Tibial artery (tissue), 4 donors: ENCODE measurements at regions not wholly inside any gene's neighbourhood (a gene's known extent, or its start where the extent isn't known, plus 50 kb on each side); places are given as distances from the start of the nearest gene placed in this dataset.

Source experiments
- DNase-seq, 2 donors: peaks; one replicate each; pipeline ENCODE4 v3.0.0-alpha.2; 2019
- H3K27ac ChIP-seq, 2 donors: fragments of 200-600 bp; sonication (generic) in 1 of 2; 1 replicate in 1 of 2; 2 replicates in 1 of 2; pipeline ENCODE4 v1.5.1; 2018 to 2019; ENCODE audit warnings: mild to moderate bottlenecking in 1 of 2
- H3K27me3 ChIP-seq, 2 donors: fragments of 200-600 bp; sonication (generic) in 1 of 2; one replicate each; pipeline versions ENCODE4 v1.5.1 to v1.6.0; 2016 to 2019
- H3K36me3 ChIP-seq, 3 donors: fragments of 200-600 bp; sonication (generic) in 2 of 3; one replicate each; pipeline ENCODE4 v1.5.1; 2016 to 2019; ENCODE audit warnings: mild to moderate bottlenecking in 2 of 3
- H3K4me1 ChIP-seq, 4 donors: fragments of 200-600 bp; sonication (generic) in 2 of 4; 1 replicate in 3 of 4; 2 replicates in 1 of 4; pipeline ENCODE4 v1.5.1; 2016 to 2019
- H3K4me3 ChIP-seq, 2 donors: fragments of 200-600 bp; sonication (generic) in 1 of 2; 1 replicate in 1 of 2; 2 replicates in 1 of 2; pipeline ENCODE4 v1.5.1; 2018 to 2019; ENCODE audit warnings: mild to moderate bottlenecking in 2 of 2
- H3K9me3 ChIP-seq, 3 donors: fragments of 200-600 bp; sonication (generic) in 1 of 3; one replicate each; pipeline ENCODE4 v1.5.1; 2016 to 2019
- intact Hi-C: fragments of 100-400 bp; cut with DNase I; formaldehyde crosslinking; loops from one replicate; pipeline ENCODE4 v1.15.0; 2023; ENCODE audit warnings: low total_unique reads
- TF ChIP-seq, protein P1 (sequence below), 2 experiments: fragments of 200-600 bp in 1 of 2; fragments of 450-650 bp in 1 of 2; IDR thresholded peaks; one replicate each; pipeline ENCODE4 v1.5.1; 2017 to 2019; ENCODE audit warnings: antibody characterized with exemption in 2 of 2, mild to moderate bottlenecking in 1 of 2, moderate library complexity in 1 of 2

DNA sequence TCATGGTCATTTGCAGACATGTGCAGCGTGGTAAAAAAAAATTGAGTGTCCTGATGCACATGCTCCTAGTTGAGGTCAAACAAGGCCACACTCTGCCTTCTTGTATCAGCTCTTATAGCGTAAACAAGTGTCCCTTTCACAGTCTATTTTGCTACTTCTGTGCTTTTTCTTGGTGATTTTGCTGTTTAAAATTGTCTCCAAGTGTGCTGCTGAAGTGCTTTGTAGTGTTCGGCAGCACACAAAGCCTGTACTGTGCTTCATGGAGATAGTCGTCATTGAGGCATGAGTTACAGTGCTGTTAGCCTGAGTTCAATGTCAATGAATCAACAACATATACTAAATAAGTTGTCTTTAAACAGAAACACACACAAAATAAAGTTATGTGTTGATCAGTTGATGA, 690.4 kb upstream of the MEF2C start:
- intact Hi-C loops: no loop called here
- no peaks in the 10 kb centered on the region for H3K4me1 ChIP-seq
- no peak for DNase-seq
- no peak overlapping the region for H3K4me3 ChIP-seq
- no peaks in the 10 kb centered on the region for H3K36me3 ChIP-seq
- H3K27me3 ChIP-seq: no peaks in the 10 kb centered on the region
- H3K9me3 ChIP-seq: no peaks in the 10 kb centered on the region
- TF ChIP-seq, protein P1, sequence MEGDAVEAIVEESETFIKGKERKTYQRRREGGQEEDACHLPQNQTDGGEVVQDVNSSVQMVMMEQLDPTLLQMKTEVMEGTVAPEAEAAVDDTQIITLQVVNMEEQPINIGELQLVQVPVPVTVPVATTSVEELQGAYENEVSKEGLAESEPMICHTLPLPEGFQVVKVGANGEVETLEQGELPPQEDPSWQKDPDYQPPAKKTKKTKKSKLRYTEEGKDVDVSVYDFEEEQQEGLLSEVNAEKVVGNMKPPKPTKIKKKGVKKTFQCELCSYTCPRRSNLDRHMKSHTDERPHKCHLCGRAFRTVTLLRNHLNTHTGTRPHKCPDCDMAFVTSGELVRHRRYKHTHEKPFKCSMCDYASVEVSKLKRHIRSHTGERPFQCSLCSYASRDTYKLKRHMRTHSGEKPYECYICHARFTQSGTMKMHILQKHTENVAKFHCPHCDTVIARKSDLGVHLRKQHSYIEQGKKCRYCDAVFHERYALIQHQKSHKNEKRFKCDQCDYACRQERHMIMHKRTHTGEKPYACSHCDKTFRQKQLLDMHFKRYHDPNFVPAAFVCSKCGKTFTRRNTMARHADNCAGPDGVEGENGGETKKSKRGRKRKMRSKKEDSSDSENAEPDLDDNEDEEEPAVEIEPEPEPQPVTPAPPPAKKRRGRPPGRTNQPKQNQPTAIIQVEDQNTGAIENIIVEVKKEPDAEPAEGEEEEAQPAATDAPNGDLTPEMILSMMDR (IDR thresholded peaks at IDR 0.05): no peak
- no peak overlapping the region for H3K27ac ChIP-seq

DNA sequence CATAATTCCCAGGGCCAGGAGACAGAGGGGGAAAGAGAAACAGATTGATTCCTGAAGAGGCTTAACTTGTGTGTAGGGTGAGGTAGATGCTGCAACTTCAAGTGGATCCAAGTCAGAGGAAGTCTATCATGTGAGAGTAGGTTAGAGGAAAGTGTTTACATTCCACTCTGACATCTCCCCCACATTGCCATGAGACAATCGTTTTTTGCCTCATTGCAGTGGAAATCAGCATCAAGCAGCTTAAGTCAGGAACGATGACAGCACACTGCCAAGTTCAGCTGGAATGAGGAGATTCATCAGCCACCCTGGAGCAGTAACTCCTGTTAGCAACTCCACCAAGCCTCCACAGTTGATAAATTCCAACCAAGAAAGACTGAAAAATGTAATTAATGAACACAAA, 689.7 kb upstream of the MEF2C start:
- no peak for DNase-seq
- intact Hi-C loops: no loop called here
- no peaks in the 10 kb centered on the region for H3K9me3 ChIP-seq
- H3K27me3 ChIP-seq: no peaks in the 10 kb centered on the region
- H3K4me3 ChIP-seq: no peak overlapping the region
- no peaks in the 10 kb centered on the region for H3K4me1 ChIP-seq
- H3K36me3 ChIP-seq: no peaks in the 10 kb centered on the region
- TF ChIP-seq, protein P1 (IDR thresholded peaks at IDR 0.05): no peak
- H3K27ac ChIP-seq: no peak overlapping the region

DNA sequence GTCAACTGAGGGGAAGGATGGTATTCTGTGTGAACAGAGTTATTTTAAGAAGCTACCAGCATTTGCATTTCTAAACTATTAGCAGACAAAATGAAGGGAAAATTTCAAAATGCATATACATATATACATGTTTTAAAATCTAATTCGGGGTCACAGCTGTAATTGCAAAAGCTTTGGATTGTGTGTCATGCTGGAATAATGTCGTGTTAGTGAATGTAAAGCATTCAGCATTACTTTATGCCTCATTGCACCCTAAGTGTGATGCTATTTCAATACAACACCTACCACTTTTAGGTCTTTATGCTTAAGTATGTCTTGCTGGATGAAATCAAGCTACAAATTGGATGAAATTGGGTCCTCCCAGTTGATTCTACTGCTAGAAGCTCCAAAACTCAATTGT, 687.6 kb upstream of the MEF2C start:
- intact Hi-C loops: no loop called here
- H3K9me3 ChIP-seq: no peaks in the 10 kb centered on the region
- no peaks in the 10 kb centered on the region for H3K27me3 ChIP-seq
- DNase-seq: no peak
- H3K36me3 ChIP-seq: no peaks in the 10 kb centered on the region
- TF ChIP-seq, protein P1 (IDR thresholded peaks at IDR 0.05): no peak
- no peak overlapping the region for H3K4me3 ChIP-seq
- no peaks in the 10 kb centered on the region for H3K4me1 ChIP-seq
- no peak overlapping the region for H3K27ac ChIP-seq

DNA sequence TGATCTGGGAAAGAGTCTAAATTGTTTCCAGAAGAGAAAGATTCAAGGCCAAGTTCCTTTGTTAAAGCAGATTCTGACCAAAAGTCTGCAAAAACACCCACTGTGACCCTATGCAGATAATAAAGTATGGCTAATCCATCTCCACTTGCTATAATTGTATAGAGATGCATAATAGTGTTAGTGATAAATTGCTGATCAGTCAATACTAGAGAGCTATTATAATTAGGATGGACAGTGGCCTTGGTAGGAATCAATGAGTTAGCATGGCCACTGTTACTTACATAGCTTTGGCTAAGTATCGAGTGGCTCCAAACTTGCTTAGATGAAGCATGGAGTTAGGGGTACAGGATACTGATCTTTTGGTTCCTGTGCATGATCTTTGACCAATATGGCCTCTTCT, 683.4 kb upstream of the MEF2C start:
- no peak overlapping the region for H3K4me3 ChIP-seq
- intact Hi-C loops: no loop called here
- no peaks in the 10 kb centered on the region for H3K36me3 ChIP-seq
- H3K27me3 ChIP-seq: no peaks in the 10 kb centered on the region
- H3K4me1 ChIP-seq: no peaks in the 10 kb centered on the region
- no peaks in the 10 kb centered on the region for H3K9me3 ChIP-seq
- DNase-seq: no peak
- H3K27ac ChIP-seq: no peak overlapping the region
- TF ChIP-seq, protein P1 (IDR thresholded peaks at IDR 0.05): no peak

DNA sequence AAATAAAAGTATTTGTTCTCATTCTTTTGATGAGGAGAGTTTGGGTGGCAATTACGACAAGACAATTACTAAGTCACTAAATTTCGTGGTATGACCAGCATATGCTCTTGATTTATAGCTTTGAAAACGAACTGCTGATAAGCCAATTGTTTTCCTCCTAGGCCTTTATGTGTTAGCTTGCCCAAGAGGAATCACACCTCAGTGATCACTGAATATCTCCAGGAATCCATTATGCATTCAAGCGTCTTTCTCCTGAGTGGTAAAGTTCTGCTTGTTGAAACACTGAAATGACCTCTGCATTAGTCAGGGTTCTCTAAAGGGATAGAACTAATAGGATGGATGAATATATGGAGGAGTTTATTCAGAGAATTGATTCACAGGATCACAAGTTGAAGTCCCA, 677.7 kb upstream of the MEF2C start:
- no peaks in the 10 kb centered on the region for H3K36me3 ChIP-seq
- no peaks in the 10 kb centered on the region for H3K27me3 ChIP-seq
- intact Hi-C loops: no loop called here
- no peaks in the 10 kb centered on the region for H3K9me3 ChIP-seq
- TF ChIP-seq, protein P1 (IDR thresholded peaks at IDR 0.05): no peak
- H3K4me3 ChIP-seq: no peak overlapping the region
- H3K4me1 ChIP-seq: no peaks in the 10 kb centered on the region
- H3K27ac ChIP-seq: no peak overlapping the region
- no peak for DNase-seq

DNA sequence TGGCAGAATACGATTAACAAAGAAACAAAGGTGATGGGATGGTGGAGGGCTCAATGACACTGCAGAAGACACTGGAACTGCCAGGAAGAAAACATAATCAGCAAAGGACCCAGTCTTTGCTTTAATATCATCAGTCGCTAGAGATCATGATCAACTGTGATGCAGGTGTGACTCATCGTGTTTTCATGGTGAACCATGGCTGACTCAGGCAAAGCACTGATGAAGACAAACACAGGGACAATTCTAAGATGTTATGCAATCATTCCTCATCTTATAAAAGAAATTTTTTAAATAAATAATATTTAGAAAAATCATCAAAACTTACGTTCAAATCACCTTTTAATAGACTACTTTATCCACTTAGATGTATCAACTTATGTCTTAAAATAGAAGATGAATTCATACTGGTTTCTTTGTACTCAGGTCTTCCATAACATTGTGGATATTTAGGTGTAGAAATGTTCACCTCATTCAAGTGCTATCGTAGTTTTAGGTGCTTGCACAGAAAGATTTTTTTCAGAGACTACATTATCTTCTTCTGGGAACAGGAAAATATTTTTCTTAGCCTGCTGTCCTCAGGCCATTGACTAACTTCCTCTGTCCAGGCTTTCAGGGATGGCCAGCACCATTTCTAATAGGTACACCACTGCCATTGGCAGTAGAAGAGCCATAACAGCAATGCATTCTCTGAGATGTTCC, 673.4 kb upstream of the MEF2C start:
- no peaks in the 10 kb centered on the region for H3K27me3 ChIP-seq
- intact Hi-C loops: no loop called here
- H3K27ac ChIP-seq: no peak overlapping the region
- H3K4me3 ChIP-seq: no peak overlapping the region
- no peaks in the 10 kb centered on the region for H3K9me3 ChIP-seq
- no peaks in the 10 kb centered on the region for H3K36me3 ChIP-seq
- DNase-seq: no peak
- H3K4me1 ChIP-seq: no peaks in the 10 kb centered on the region
- TF ChIP-seq, protein P1 (IDR thresholded peaks at IDR 0.05): no peak
